Ovary (tissue), 7 donors: ENCODE measurements at regions not wholly inside any gene's neighbourhood (a gene's known extent, or its start where the extent isn't known, plus 50 kb on each side); places are given as distances from the start of the nearest gene placed in this dataset.

Experiments
- DNase-seq, 5 donors: peaks; one replicate each; pipeline ENCODE4 v3.0.0-alpha.2; 2019 to 2020
- H3K27ac ChIP-seq, 2 donors: fragments of 200-600 bp; one replicate each; pipeline versions ENCODE4 v1.5.1 to v1.8.0; 2019 to 2022
- H3K27me3 ChIP-seq: fragments of 200-600 bp; one replicate; pipeline ENCODE4 v1.8.0; 2022
- H3K36me3 ChIP-seq: fragments of 200-600 bp; sonication (generic); one replicate; pipeline ENCODE4 v1.5.1; 2019
- H3K4me1 ChIP-seq: one replicate; pipeline ENCODE4 v1.8.1; 2013; ENCODE audit warnings: mild to moderate bottlenecking, moderate library complexity; ENCODE audit not compliant: insufficient read depth
- H3K4me3 ChIP-seq: fragments of 200-600 bp; sonication (generic); one replicate; pipeline ENCODE4 v1.5.1; 2017
- H3K9me3 ChIP-seq, 2 donors: fragments of 200-600 bp in 1 of 2; sonication (generic) in 1 of 2; one replicate each; pipeline versions ENCODE4 v1.5.1 to v1.8.1; 2013 to 2019; ENCODE audit warnings: mild to moderate bottlenecking in 1 of 2, moderate library complexity in 1 of 2
- CTCF ChIP-seq, 3 donors: fragments of 450-650 bp in 2 of 3; fragments of 200-600 bp in 1 of 3; IDR thresholded peaks; one replicate each; pipeline versions ENCODE4 v1.5.1 to v1.8.0; 2016 to 2022; ENCODE audit warnings: antibody characterized with exemption in 3 of 3, mild to moderate bottlenecking in 1 of 3
- EP300 ChIP-seq: sonication (generic); formaldehyde crosslinking; IDR thresholded peaks from one replicate; pipeline ENCODE4 v1.6.1; 2017; ENCODE audit warnings: antibody characterized with exemption
- POLR2A ChIP-seq: fragments of 450-650 bp; IDR thresholded peaks from one replicate; pipeline ENCODE4 v1.6.1; 2017; ENCODE audit warnings: antibody characterized with exemption, mild to moderate bottlenecking, moderate library complexity
- WGBS, 3 donors: extraction: QIAGEN DNeasy Blood & Tissue Kit in 1 of 3; methylation state at CpG; one replicate each; pipeline versions ENCODE4 v1.1.5 to v1.1.7; 2013 to 2017; 5-methylcytosine and 5-hydroxymethylcytosine counted together
- intact Hi-C, 4 donors: fragments of 100-400 bp; cut with DNase I; formaldehyde crosslinking; loops; one replicate each; pipeline versions ENCODE4 v1.11.0 to v1.15.1; 2022 to 2023
- donor health status: DM: no; HTN: no; CAD: no; lungs with moderate emphysema.
- donor health status: DM: no; HTN: no; CAD: no.
- donor health status: Bipolar disorder and iron deficiency.
- donor health status: DM: no; HTN: no; CAD: no.
- donor health status: DM: yes; HTN: yes; CAD: no.

- WGBS, 3 donors = 73 to 79% (median 77%) methylated on average over 15 of the region's 15 CpGs
Measured at GRCh38 chr17:79503126-79503839, 107.6 kb downstream of the RBFOX3 start.

DNA sequence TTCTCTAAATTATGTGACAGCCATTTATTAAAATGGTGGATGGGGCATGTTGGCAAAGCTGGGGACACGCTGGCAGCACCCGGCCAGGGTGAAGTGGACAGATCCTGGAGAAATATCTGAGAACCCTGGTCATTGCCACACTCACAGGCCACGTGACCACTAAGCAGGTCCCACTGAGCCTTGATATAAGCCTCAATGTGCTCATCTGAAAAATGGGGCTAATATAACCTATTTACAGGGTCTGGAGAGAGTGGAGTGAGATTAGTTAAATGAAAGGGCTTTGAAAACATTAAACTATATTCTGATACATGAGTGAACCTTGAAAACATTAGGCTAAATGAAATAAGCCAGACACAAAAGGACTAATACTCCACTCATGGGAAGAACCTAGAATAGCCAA, 108.9 kb downstream of the RBFOX3 start:
- H3K9me3 ChIP-seq = no peaks in the 10 kb centered on the region
- H3K4me3 ChIP-seq = no peak overlapping the region
- WGBS, 3 donors = 70 to 89% (median 87%) methylated on average over 3 of the region's 3 CpGs
- DNase-seq = no peak
- intact Hi-C loops = no loop called here
- H3K27me3 ChIP-seq = no peaks in the 10 kb centered on the region
- TF ChIP-seq POLR2A (no peak), EP300 (no peak), CTCF (IDR thresholded peaks at IDR 0.05) (no peak)
- no peak overlapping the region for H3K27ac ChIP-seq
- H3K4me1 ChIP-seq = no peaks in the 10 kb centered on the region
- no peaks in the 10 kb centered on the region for H3K36me3 ChIP-seq

More at GRCh38 chr17:79503126-79503839, 107.6 kb downstream of the RBFOX3 start:
- no peaks in the 10 kb centered on the region for H3K27me3 ChIP-seq
- H3K4me3 ChIP-seq = no peak overlapping the region
- H3K9me3 ChIP-seq = no peaks in the 10 kb centered on the region
- no peaks in the 10 kb centered on the region for H3K4me1 ChIP-seq
- H3K36me3 ChIP-seq = no peaks in the 10 kb centered on the region
- TF ChIP-seq POLR2A = no peak
- TF ChIP-seq EP300 = no peak
- TF ChIP-seq CTCF (IDR thresholded peaks at IDR 0.05) = no peak
- no peak overlapping the region for H3K27ac ChIP-seq
- intact Hi-C loops = no loop called here
- DNase-seq = no peak

DNA sequence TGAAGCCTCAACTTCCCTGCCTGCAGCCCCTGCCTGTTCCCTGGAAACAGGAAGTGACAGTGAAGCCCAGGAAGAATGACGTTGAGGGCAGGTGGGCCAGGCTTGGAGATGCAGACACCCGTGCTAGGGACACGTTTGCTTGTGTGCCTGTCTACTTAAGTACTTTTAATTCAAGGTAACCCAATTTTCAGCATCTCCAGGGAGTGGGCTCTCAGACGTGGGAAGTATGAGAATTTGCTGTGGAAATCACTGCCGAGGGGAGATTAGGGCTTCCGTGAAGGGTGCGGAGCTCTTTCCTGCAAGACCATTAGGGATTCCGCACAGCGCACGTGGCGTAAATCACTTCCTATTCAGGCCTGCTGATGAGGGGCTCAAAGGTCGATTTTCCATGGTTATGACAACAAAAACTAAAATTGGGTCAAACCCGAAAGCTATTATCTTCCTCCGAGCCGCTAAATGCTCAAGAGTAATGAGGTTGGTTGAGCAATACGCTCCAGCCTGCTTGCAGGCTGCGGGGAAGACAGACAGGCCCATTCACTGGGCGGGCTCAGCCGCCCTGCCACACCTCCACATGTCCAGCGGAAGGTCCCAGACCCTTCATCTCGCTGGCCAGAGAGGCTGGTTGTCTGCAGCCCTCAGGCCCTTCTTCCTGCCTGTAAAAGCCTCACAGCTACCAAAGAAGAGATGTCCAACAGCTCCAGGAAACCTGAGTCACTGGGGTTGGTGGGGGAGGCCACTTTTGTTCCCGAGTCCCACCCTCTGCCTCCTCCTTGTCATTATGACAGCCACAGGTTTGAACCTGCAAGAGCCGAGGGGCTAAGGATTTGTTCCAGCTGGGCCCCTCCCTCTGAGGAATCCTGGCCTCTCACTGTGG, 109.9 kb downstream of the RBFOX3 start:
- Histone ChIP-seq H3K27ac (no peak overlapping the region), H3K4me3 (no peak overlapping the region), H3K4me1 (no peaks in the 10 kb centered on the region), H3K9me3 (no peaks in the 10 kb centered on the region), H3K27me3 (no peaks in the 10 kb centered on the region), H3K36me3 (no peaks in the 10 kb centered on the region)
- WGBS, 3 donors = 21 to 33% (median 26%) methylated on average over 23 of the region's 23 CpGs
- TF ChIP-seq CTCF (IDR thresholded peaks at IDR 0.05) = no peak
- TF ChIP-seq EP300 = no peak
- no peak for TF ChIP-seq POLR2A
- DNase-seq = no peak
- intact Hi-C loops = no loop called here

GRCh38 chr17:79498854-79499253, 112.0 kb downstream of the RBFOX3 start:
- Histone ChIP-seq H3K4me3 (no peak overlapping the region), H3K27ac (no peak overlapping the region), H3K27me3 (no peaks in the 10 kb centered on the region), H3K9me3 (no peaks in the 10 kb centered on the region), H3K4me1 (no peaks in the 10 kb centered on the region), H3K36me3 (no peaks in the 10 kb centered on the region)
- intact Hi-C loops = no loop called here
- no peak for DNase-seq
- 0 to 2% (median 2%) methylated on average over 1 of the region's 1 CpG for WGBS, 3 donors
- TF ChIP-seq CTCF (IDR thresholded peaks at IDR 0.05) = no peak
- no peak for TF ChIP-seq POLR2A
- TF ChIP-seq EP300 = no peak
